ENCODE measurements at regions not wholly inside any gene's neighbourhood (a gene's known extent, or its start where the extent isn't known, plus 50 kb on each side); places are given as distances from the start of the nearest gene placed in this dataset.

- Histone ChIP-seq H3K9ac (ENCODE audit: insufficient read depth in 1 of 2, low read depth in 2 of 2, low read length in 2 of 2) (no peak overlapping the region), H4K20me1 (replicated peaks; ENCODE audit: control insufficient read depth, insufficient read depth, low read length) (no peaks in the 10 kb centered on the region; the same call in 1 of the 2 replicates), H3K79me2 (ENCODE audit: control insufficient read depth, insufficient read depth, low read length) (no peaks in the 10 kb centered on the region), H3K27ac (ENCODE audit: extremely low read depth, low read depth, low read length) (no peak overlapping the region), H3K36me3 (ENCODE audit: control insufficient read depth, insufficient read depth, low read length) (no peaks in the 10 kb centered on the region), H3K4me3 (no peak overlapping the region), H3K4me2 (ENCODE audit: insufficient read depth, low read length) (no peak overlapping the region), H3K9me1 (ENCODE audit: control insufficient read depth, insufficient read depth, low read length) (no peaks in the 10 kb centered on the region), H3K9me3 (replicated peaks; ENCODE audit: control insufficient read depth, insufficient read depth, low read depth, low read length) (no peaks in the 10 kb centered on the region), H2AFZ (ENCODE audit: low read depth, low read length) (no peak overlapping the region), H3K27me3 (ENCODE audit: control insufficient read depth in 2 of 2, insufficient read depth in 2 of 2, low read length in 2 of 2) (no peaks in the 10 kb centered on the region), H3K4me1 (replicated peaks in 1 of 2; ENCODE audit: control insufficient read depth in 2 of 2, insufficient read depth in 2 of 2, low read length in 2 of 2) (no peaks in the 10 kb centered on the region)
- ChIA-PET CTCF (ENCODE audit: low intra/inter-chr PET ratio) (no interaction called here), POLR2A (no interaction called here)
- in situ Hi-C loops (cut with MboI) = no loop called here
- no peak for FAIRE-seq
- no peak for ATAC-seq
- no peak for TF ChIP-seq USF1 (CRISPR knock-in tag; IDR thresholded peaks at IDR 0.05)
- TF ChIP-seq ZFP30 (CRISPR knock-in tag; IDR thresholded peaks at IDR 0.05; ENCODE audit: borderline replicate concordance) = no peak
- no peak for TF ChIP-seq ZNF436 (CRISPR knock-in tag; IDR thresholded peaks at IDR 0.05)
- no peak for TF ChIP-seq GATA2 (CRISPR knock-in tag; IDR thresholded peaks at IDR 0.05)
- no peak for TF ChIP-seq SP2 (IDR thresholded peaks at IDR 0.05; ENCODE audit: extremely low read depth, low read depth, low read length, poor library complexity, severe bottlenecking)
- TF ChIP-seq HCFC1 (IDR thresholded peaks at IDR 0.05; ENCODE audit: low read depth, low read length) = no peak
- TF ChIP-seq MYNN (IDR thresholded peaks at IDR 0.05) = no peak
- TF ChIP-seq MYNN (CRISPR knock-in tag; IDR thresholded peaks at IDR 0.05) = no peak
- TF ChIP-seq ZBTB43 (CRISPR knock-in tag; IDR thresholded peaks at IDR 0.05) = no peak
- no TSS peak for BruUV-seq (replicated peaks)
- intact Hi-C loops (cut with micrococcal nuclease) = no loop called here
- DNase-seq (ENCODE audit: extremely low read depth in 1 of 4, low spot score in 3 of 4) = no peak
Measured at GRCh38 chr2:133908171-133908570, 339.9 kb upstream of the NCKAP5 start.
